ENCODE measurements at regions not wholly inside any gene's neighbourhood (a gene's known extent, or its start where the extent isn't known, plus 50 kb on each side); places are given as distances from the start of the nearest gene placed in this dataset.
A peak's percentile ranks its signal among the peaks of the same experiment; 100 is the strongest.
"Not testable (repeated sequence)": the region's sequence is repeated elsewhere in the genome, so short reads cannot be mapped to it uniquely, and the experiment has no call there.

DNA sequence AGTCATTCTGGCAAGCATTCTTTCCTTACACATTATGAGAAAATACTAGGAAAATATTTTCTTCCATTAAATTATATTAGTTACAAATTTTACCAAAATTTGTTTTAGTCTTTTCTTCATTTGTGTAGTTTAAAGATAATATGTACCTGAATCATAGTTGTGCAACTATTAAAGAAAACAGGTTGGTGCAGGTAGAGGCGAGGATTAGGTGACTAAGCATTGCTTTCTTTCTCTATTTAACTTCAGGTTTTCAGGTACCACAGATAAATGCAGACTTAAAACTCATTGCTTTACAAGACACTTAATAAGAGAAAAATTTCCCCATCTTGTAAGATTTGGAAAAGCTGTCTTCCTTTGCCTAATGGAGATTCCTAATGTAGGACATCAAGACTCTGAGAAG lies 1175.5 kb upstream of the ADGRB3 start:
- DNase-seq: no peak

GRCh38 chr6:67458265-67458664 lies 1176.8 kb upstream of the ADGRB3 start:
- DNase-seq: no peak

- no peak for DNase-seq
Measured at GRCh38 chr6:67451874-67452273, 1183.2 kb upstream of the ADGRB3 start.

- DNase-seq: no peak
Measured at GRCh38 chr6:67450641-67451040, 1184.4 kb upstream of the ADGRB3 start.

DNA sequence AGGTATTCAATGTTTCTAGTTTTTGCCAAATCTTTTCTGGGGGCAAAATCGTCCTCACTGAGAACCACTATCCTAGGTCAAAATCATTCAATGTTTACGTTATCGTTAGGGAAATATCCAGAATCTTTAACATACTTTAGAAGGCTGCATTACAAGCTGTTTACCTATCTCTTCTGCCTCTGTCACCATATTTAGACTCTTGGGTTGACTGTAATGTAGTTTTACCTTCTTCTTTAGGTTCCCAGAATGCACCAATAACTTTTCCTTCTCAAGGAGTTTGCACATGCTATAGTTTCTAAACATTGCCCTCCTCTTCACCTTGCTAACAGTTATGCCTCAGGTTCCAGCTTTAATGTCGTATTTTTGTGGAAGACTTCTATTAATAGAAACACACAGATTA lies 1185.5 kb upstream of the ADGRB3 start:
- no peak for DNase-seq

DNA sequence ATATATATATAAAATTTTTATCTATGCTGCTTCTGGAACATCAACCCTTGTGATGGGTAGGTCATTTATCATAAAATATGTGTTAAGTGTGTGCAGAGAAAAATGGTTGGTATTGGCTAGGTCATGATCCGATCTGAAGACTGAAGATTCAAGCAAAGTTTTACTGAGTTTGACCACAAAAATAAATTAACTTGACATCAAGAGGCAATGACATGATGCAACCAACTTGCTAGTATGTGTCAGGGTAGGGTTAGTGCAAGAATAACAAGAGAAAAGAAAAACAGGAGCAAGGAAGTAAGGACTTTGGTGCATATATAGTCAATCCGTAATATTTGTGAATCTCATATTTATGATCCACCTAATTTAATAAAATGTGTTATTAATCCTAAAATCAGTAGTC lies 1202.0 kb upstream of the ADGRB3 start:
- DNase-seq: no peak

DNA sequence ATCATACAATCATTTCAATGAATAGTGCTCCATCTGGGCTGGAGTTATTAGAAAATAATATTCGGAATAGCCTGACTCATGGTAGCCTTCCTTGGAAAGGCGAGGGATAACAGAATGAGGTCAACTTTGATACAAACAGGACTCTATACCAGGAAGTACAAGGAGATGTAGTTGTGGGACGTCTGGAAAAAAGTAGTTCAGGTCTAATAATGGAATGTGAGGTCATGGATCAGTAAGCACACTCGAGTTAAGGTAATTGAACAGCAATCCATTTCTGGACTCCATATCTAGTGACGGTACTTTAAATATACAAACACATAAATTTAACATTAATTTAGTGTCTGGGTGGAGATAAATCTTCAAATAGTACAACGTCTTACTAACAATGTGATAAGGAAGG lies 1204.0 kb upstream of the ADGRB3 start:
- no peak for DNase-seq

- not testable (repeated sequence) for DNase-seq
Measured at GRCh38 chr6:67426686-67427085, 1208.4 kb upstream of the ADGRB3 start.

DNA sequence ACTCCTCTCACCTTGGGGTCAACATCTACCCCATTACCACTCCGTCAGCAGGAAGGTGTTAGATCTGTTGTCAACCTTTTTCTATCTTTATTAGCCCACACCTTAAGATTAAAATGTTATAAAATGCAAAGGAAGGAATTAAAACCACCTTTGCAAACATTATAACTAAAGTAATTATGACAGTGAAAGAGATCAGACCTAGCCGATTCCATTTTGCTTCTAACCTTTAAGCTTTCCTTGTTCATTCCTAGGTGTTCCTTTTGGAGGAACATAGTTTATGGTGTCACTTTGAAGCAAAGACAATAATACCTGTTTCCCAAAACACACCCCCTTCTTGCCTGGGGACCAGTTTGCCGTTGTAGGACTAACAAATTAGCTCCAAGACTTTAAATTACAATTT lies 1223.0 kb upstream of the ADGRB3 start:
- DNase-seq: no peak

GRCh38 chr6:67411036-67411435 lies 1224.0 kb upstream of the ADGRB3 start:
- DNase-seq: no peak

DNA sequence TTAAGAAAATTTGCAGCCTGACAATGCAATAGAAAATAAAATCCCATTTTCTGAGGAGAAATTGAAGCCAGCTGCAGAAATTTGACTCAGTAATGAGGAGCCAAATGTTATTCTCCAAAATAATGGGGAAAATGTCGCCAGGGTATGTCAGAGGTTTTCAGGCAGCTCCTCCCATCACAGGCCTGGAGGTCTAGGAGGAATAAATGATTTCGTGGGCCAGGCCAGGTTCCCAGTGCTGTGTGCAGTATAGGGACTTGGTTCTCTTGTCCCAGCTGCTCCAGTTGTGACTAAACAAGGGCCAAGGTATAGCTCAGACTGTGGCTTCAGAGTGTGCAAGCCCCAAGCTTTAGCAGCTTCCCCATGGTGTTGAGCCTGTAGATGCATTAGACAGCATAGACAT lies 1240.8 kb upstream of the ADGRB3 start:
- no peak for DNase-seq

DNA sequence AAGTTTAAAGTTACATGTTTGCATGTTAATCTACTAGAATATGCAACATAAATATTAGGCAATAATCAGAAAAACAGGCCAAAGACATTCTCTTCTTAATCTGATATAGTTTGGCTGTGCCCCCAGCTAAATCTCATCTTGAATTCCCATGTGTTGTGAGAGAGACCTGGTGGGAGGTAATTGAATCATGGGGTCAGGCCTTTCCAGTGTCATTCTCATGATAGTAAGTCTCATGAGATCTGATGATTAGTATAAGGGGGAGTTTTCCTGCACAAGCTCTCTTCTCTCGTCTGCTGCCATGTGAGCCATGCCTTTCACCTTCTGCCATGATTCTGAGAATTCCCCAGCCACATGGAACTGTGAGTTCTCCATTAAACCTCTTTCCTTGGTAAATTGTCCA lies 1241.7 kb upstream of the ADGRB3 start:
- no peak for DNase-seq

- DNase-seq: no peak
Measured at GRCh38 chr6:67391955-67392354, 1243.1 kb upstream of the ADGRB3 start.

- DNase-seq: no peak
Measured at GRCh38 chr6:67369679-67370078, 1265.4 kb upstream of the ADGRB3 start.

DNA sequence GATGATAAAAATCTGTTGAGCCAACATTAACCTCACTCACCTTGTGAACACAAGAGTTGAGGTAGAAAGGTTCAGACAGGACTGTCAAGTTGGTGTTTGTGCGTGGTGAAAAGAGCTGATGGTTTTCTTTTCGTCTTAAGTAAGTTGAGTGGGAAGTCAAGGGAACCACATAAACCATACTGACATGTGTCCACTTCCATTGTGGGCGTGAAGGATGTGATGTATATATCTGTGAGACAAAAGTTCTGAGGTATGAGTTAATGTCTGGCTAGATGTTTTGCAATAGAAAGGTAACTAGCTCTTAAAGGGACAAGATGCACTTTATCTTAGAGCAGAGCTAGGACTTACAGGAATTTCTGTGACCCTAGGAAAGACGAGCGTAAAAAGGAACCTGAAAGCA lies 1272.1 kb upstream of the ADGRB3 start:
- no peak for DNase-seq

GRCh38 chr6:67361264-67361663 lies 1273.8 kb upstream of the ADGRB3 start:
- no peak for DNase-seq

DNA sequence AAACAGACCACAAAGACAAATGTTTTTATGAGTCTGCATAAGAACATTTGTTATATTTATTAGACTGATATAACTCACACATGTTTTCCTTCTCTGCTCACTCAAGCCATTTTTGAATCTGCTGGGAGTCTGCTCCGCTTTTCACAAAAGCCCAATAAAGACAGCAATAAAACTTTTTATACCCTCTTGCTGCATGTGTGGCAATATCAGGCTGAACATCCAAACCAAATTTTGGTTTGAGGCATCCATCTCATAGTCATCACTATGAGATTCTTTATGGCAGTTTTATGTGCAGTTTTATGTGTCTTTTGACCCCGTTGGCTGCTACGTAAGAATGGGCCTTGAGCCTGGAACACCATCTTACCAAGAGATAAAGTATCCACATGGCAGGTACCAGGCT lies 1276.8 kb upstream of the ADGRB3 start:
- no peak for DNase-seq

GRCh38 chr6:67353861-67354260 lies 1281.2 kb upstream of the ADGRB3 start:
- DNase-seq: no peak

DNA sequence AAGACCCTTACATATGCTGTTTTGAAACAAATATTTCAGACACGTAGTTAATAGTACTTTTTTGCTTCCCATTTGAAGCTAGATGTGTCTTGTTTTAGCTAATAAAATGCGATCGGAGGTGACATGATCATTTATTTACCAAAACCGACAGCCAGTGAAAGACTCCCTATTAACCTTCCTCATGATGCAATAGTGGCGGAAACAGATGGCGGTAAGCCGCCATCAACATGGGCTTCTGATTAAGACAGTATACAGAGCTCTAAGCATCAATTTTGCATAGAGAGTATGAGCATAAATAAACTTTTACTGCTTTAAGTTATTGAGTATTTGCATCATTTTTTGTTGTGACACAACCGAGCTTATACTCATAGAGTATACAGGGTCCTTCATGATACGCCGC lies 1282.4 kb upstream of the ADGRB3 start:
- DNase-seq: no peak

DNA sequence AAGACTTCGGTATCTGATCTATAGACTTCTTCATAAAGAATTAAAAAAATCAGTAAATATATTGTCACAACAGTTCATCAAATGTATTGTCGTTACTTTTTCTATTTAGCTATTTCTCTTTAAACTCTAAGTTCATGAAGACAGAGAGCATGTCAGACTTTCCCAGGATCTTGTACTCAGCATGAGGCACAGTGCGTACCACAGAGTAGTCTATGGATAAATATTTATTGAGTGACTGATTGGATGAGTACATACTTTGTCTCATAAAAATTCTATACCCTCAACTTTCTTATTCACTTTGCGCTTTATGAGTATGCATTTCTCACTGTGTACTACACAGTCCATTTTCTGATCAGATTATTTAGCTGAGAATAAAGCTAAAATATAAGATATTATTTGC lies 1284.4 kb upstream of the ADGRB3 start:
- no peak for DNase-seq

- peak; percentile 23 for DNase-seq
Measured at GRCh38 chr6:67345946-67346345, 1289.1 kb upstream of the ADGRB3 start.

GRCh38 chr6:67336014-67336413 lies 1299.1 kb upstream of the ADGRB3 start:
- DNase-seq: no peak

DNA sequence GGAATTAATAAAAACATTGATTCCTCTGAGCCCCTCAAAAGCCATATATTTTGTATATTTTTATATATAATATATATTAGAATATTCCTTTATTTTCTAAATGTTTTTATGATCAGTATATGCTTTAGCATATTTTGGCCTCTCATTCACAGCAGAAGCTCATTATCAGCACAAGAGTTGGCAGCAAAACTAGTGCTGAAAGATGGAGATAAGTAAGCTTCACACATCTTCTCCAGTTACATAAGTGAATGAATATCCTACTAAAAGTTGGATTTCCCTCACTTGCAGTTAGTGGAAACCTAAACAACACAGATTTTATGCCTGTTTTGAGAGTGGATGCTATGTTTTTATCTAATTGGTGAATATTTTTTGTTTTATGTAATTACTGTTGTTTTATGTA lies 1303.8 kb upstream of the ADGRB3 start:
- DNase-seq: no peak

GRCh38 chr6:67328269-67328668 lies 1306.8 kb upstream of the ADGRB3 start:
- DNase-seq: no peak

DNA sequence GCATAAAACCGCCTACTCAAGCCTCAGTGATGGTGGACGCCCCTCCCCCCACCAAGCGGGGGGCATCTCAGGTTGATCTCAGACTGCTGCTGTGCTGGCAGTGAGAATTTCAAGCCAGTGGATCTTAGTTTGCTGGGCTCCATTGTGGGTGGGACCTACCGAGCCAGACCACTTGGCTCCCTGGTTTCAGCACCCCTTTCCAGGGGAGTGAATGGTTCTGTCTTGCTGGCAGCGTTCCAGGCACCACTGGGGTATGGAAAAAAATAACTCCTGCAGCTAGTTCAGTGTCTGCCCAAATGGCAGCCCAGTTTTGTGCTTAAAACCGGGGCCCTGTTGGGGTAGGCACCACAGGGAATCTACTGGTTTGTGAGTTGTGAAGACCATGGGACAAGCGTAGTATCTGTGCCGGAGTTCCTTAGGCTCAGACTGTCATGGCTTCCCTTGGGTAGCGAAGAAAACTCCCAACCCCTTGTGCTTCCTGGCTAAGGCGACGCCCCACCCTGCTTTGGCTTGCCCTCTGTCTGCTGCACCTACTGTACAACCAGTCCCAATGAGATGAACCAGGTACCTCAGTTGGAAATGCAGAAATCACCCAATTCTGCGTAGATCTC lies 1334.5 kb upstream of the ADGRB3 start:
- DNase-seq: peak; percentile 30

DNA sequence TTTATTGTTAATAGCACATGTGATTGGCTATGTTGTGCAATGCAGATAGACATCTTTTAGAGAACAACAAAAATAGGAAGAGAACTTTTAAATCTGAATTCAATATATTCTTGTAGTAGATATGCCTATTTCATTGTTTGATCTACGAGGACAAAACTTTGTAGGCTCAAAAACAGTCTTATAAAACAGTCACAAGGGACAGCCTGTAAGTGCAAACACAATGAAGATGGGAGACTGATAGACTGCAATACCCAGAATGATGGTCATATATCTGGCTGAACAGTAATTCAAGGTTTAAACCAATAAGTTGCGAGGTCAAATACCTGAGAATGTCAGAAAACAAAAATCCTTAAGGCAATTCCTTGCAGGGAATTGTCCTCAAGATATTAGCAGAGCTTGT lies 1342.9 kb upstream of the ADGRB3 start:
- DNase-seq: no peak
